Hematopoietic multipotent progenitor cell treated with erythropoietin and hydrocortisone succinate and interleukin-3 and kit ligand, for 15 days (in vitro differentiated cells): ENCODE measurements at regions not wholly inside any gene's neighbourhood (a gene's known extent, or its start where the extent isn't known, plus 50 kb on each side); places are given as distances from the start of the nearest gene placed in this dataset.

Experiments used
- DNase-seq: peaks from one replicate; pipeline ENCODE4 v3.0.0-alpha.2; 2015; ENCODE audit warnings: low spot score

DNA sequence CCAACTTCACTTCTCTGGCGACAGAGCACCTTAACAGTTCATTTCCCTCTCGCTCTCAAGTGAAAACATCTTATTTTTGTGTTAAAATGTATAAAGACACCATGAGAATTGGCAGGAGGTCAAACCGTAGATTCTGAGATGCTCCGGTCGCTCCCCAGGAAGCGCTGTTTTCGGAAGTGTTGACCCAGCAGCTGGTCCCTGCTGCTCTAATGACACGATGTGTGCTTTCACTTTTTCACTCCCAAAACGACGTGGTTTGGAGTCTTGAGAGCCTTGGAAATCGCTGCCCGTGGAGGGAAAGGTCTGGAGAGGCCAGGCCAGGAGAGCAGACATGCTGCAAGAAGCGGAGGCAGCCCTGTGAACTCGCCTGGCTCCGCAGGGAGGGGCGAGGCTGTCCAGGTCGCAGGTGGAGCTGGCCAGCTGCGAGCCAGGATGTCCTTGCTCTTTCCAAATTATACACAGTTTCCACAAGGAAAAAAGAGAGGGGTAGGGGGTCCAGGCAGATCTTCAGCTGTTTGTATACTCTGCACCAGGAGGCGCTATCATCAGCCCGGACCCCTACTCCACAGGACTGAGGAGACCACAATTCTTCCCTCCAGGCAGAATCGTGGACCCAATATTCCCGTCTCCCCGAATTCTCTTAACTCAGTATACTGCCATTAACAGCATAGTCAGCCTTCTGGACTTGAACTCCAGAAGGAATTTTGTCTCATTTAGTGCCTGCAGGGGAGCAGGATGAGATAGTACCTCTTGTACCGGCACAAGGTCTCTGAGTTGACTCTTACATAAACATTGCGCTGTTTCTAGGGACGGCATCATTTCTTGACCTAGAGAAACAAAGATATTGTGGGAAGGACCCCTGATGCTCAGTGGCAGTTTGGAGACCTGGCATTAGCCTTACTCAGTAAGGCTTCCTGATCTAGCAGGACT, 248.6 kb upstream of the ANKRD55 start:
- DNase-seq = no peak

DNA sequence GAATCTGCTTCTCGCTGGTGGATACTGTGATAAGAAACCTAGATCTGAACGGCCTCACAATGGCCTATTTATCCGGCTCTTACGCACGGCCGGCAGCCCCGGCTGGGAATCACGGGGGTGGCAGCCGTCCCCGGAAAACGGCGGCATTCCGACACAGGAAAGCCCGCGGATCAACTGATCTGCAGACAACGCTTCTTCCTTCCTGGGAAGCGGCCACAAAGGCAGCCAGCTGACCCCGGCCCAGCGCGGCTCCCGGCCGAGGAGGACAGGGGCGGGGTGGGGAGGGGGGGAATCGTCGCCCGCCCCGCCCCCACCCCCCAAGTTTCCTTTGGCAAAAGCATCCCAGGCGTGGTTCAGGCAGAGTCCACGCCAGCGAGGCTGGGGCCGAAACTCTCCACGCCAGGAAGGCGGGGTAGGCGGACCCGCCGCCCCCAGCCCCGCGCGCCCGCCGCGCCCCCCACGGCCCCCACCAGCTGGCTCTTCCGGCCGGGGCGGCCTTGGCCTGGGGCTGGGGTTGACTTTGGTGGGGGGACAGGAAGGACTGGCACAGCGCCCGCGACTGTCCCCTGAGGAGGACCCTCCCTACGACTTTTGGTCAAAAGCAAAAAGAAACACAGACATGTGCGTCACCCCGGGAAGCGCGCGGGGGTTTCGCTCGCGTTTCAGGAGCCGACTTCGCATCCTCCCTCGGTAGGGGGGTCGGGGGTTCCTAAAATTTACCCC, 247.7 kb upstream of the ANKRD55 start:
- DNase-seq = no peak

GRCh38 chr5:56480078-56480704, 247.1 kb upstream of the ANKRD55 start:
- DNase-seq = no peak

DNA sequence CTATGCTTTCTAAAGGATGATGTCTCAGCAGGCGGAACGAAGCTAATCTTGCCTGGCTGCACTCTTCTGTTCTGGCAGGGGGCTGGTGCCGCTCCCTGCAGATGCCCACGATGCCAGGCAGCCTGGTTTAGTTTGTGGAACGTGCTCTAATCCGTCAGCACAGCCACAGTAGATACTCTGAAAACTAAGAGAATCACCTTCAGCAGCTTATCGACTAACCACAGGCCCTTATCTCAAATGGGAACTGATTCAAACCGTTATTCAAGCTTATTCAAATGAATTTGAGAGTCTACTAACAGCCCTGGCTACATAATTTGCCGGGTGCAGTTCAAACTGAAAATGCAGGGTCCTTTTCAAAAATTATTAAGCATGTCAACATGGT, 246.6 kb upstream of the ANKRD55 start:
- no peak for DNase-seq

- DNase-seq = no peak
Measured at GRCh38 chr5:56479126-56479525, 246.0 kb upstream of the ANKRD55 start.

DNA sequence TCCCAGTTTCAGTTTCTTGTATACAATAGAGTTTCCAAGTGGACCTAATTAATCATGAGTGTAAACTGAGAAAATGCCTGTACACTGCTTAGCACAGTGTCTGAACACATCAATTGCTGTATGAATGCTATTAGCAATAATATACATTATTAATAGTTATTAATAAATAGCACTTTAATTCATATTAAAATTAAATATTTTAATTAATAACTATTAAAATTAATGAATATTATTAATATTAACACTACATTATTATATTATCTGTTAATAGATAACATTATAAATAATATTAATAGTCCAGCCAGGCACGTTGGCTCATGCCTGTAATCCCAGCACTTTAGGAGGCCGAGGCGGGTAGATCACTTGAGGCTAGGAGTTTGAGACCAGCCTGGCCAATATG, 244.9 kb upstream of the ANKRD55 start:
- DNase-seq = no peak

- DNase-seq = no peak
Measured at GRCh38 chr5:56476487-56476856, 243.3 kb upstream of the ANKRD55 start.

DNA sequence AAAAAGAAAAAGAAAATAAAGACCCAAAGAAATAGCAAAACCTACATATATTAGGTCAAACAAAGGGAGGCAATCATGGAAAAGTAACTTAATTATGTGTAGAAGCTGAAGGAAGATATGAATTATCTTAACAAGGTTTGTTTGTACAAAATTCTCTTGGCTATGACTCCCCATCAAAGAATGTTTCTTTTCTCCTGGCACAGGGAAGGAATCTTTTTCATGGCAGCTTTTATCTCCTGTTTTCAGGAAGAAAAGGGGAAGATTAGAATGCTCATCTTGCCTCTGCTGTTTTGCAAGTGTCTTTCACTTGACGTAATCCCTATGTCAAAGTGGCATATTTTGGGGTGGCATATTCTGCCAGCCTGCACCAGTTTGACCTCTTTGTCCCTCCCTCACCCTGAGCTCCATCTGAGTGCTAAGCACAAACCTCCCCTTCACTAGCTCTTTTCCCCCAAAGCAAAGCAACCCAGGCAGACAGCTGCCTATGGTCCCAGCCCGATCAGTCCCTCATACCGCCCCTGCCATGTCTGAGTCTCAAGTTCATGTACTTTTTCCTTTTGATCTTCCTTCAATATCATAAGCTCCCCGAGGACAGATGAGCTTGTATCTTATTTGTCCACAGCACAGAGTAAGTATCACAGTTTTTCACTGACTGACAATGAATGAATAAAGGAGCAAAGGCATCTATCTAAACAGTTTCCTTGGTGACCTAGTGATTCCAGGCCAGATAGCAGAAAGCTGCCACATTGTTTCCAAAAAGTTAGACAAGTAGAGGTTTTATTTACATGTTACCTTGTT, 242.8 kb upstream of the ANKRD55 start:
- DNase-seq = no peak

DNA sequence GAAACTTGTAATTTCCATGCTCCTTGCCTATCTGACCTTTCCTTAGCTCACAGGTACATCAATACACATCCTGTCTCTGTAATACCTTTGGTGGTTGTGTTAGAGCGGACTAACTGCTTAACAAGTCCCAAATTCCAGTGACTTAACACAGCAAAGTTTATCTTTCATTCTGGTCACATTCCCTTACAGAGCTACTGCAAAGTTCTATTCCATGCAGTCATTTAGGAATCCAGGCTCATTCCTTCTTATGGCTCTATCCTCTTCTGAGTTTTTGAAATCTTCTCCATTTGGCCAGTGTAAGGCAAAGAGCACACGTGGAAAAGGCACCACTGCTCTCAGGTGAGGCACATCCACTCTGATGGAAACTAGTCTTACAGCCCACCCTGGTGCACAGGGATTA, 238.6 kb upstream of the ANKRD55 start:
- no peak for DNase-seq

GRCh38 chr5:56470007-56470406, 236.9 kb upstream of the ANKRD55 start:
- DNase-seq = no peak

- no peak for DNase-seq
Measured at GRCh38 chr5:56468277-56468676, 235.1 kb upstream of the ANKRD55 start.

GRCh38 chr5:56467176-56467717, 234.1 kb upstream of the ANKRD55 start:
- no peak for DNase-seq

GRCh38 chr5:56466136-56466816, 233.1 kb upstream of the ANKRD55 start:
- no peak for DNase-seq

GRCh38 chr5:56465769-56466135, 232.6 kb upstream of the ANKRD55 start:
- no peak for DNase-seq

- no peak for DNase-seq
Measured at GRCh38 chr5:56464935-56465768, 232.0 kb upstream of the ANKRD55 start.

GRCh38 chr5:56463944-56464571, 230.9 kb upstream of the ANKRD55 start:
- no peak for DNase-seq

DNA sequence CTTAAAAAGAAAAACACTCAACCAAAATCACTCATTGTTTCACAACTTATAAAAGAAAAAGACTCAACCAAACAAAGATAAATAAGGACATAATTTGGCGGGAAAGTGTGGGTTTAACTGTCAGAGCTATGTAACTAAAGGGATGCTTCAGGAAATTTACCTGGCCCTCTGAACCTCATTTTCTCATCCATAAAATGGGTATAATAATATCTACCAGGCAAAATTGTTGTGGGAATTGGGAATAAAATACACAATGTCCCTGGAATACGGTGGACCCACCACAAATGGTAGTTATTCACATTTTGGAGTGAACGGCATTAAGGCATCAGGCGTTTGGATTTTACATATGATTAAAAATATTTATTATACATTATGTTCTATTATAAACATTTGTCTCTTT, 228.5 kb upstream of the ANKRD55 start:
- DNase-seq = no peak

DNA sequence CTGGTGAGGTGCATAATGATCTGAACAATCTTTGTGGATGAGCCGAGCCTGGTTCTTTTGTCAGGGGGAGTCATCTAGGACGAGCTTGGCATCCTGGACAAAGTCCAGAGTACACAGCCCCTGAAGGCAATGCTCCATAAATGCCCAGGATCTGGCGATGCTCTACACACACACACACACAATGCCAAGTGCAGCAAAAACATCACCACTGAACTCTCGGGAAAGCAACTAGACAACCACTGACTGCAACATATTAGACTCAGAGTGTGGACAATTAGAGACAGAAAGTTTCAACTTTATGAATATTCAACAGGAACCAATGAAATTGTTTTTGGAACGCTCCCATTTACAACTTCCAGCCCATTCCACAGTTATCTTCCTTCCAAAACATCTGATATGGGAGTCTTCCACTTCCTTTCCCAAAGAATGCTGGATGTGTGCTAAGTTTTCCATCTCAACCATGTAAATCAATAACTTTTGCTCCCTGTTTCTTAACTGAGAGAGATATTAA, 227.6 kb upstream of the ANKRD55 start:
- DNase-seq = no peak

GRCh38 chr5:56460195-56460546, 227.0 kb upstream of the ANKRD55 start:
- DNase-seq = no peak
